GM21423 (cell line): ENCODE measurements at regions not wholly inside any gene's neighbourhood (a gene's known extent, or its start where the extent isn't known, plus 50 kb on each side); places are given as distances from the start of the nearest gene placed in this dataset.
"Not testable (repeated sequence)": the region's sequence is repeated elsewhere in the genome, so short reads cannot be mapped to it uniquely, and the experiment has no call there.

Experiments
- ATAC-seq: cut with Tn5 transposase; IDR thresholded peaks from one replicate; pipeline ENCODE4 v1.9.1; 2021; ENCODE audit warnings: mild to moderate bottlenecking, moderate library complexity; ENCODE audit not compliant: unreplicated experiment

DNA sequence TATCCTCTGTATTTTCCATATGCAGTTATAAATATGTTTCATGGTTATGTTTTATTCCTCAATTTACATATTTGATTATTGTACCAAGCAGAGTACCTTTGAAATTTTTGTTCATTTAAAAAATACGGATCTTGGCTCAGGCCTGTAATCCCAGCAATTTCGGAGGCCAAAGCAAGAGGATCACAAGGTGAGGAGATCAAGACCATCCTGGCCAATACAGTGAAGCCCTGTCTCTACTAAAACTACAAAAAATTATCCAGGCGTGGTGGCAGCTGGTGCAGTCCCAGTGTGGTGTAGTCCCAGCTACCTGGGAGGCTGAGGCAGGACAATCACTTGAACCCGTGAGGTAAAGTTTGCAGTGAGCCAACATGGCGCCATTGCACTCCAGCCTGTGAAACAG lies 251.2 kb upstream of the TPTE start:
- ATAC-seq = not testable (repeated sequence)

DNA sequence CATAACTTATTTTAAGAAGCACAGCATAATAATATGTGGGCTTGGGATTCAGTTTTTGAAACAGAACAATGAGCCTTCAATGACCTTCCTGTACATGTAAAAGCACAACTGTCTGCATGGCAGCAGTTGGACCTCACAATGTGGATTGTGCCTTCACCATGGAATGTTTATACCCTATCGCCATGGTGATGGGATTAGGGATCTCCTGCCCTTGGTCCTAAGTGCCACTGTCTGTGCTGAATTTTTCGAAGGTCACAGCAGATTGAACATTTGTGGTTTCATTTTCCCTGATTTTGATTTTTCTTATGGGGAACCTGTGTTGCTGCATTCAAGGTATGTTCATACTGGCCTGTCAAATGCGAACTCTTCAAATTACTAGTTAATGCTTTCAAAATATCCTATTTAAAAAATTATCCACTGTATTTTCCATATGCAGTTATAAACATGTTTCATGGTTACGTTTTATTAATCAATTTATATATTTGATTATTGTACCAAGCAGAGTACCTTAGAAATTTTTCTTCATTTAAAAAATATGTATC lies 249.6 kb upstream of the TPTE start:
- ATAC-seq = peak; percentile 24

DNA sequence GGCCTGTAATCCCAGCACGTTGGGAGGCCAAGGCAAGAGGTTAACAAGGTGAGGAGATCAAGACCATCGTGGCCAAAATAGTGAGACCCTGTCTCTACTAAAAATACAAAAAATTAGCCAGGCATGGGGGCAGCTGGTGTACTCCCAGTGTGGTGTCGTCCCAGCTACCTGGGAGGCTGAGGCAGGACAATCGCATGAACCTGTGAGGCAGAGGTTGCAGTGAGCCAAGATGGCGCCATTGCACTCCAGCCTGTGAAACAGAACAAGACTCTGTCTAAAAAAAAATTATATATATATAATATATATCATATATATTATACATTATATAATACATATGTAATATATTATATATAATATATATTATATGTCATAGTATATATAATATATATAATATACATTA lies 249.2 kb upstream of the TPTE start:
- peak; percentile 62 for ATAC-seq

DNA sequence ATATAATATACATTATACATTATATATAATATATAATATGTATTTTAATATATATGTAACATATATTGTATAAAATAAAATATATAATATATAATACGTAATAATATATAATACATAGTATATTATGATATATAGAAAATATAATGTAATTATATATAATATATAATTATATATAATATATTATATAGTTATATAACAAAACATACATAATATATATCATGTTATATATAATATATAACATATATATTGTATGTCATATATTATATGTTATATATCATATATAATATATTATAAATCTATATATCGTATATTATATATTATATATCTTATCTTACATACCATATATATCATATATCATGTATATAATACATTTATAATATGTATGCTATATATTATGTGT lies 248.2 kb upstream of the TPTE start:
- ATAC-seq = no peak

DNA sequence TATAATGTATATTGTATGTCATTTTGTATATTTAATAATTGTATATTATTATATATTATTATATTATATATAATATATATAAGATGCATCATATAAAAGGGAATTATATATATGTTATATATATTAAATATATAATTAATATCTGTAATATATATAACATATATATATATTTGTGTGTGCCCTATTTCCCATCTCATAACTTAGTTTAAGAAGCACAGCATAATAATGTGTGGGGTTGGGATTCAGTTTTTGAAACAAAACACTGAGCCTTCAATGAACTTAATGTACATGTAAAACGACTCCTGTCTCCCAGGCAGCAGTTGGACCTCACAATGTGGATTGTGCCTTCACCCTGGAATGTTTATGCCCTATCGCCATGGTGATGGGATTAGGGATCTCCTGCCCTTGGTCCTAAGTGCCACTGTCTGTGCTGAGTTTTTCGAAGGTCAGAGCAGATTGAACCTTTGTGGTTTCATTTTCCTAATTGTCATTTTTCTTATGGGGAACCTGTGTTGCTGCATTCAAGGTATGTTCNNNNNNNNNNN lies 247.5 kb upstream of the TPTE start:
- peak; percentile 48 for ATAC-seq
